IMR-90 (cell line): ENCODE measurements at regions not wholly inside any gene's neighbourhood (a gene's known extent, or its start where the extent isn't known, plus 50 kb on each side); places are given as distances from the start of the nearest gene placed in this dataset.
A peak's percentile ranks its signal among the peaks of the same experiment; 100 is the strongest.

Experiments
- ATAC-seq: fragments of 200-7000 bp; cut with Tn5 transposase; 2 replicates; pipeline ENCODE4 v1.9.1; 2020; ENCODE audit warnings: low read depth, mild to moderate bottlenecking, moderate library complexity
- BruUV-seq: library from RNA; stranded (reverse); fragments of 400-500 nt; replicated peaks from 2 replicates; lab custom pipeline; 2021; lab: Mats Ljungman, UMichigan
- CTCF ChIA-PET: fragments of 300-600 bp; formaldehyde crosslinking; extraction: SDS; loops from one replicate; lab custom pipeline; 2021; ENCODE audit warnings: antibody characterized with exemption; lab: Yijun Ruan, JAX
- POLR2A ChIA-PET: fragments of 300-600 bp; sonication (Branson Sonifier 250); formaldehyde crosslinking; loops from one replicate; lab custom pipeline; 2022; ENCODE audit warnings: antibody characterized with exemption; ENCODE audit not compliant: unreplicated experiment; lab: Charles Lee
- DNase-seq: peaks from one replicate; pipeline ENCODE4 v3.0.0; 2013
- H2AFZ ChIP-seq: replicated peaks from 2 replicates; pipeline ENCODE3; 2013; ENCODE audit warnings: low read length, mild to moderate bottlenecking; ENCODE audit not compliant: poor library complexity
- H2AK5ac ChIP-seq: 2 replicates; pipeline ENCODE4 v1.6.1; 2013; ENCODE audit warnings: low read depth, low read length, inconsistent platforms
- H2AK9ac ChIP-seq: replicated peaks from 2 replicates; pipeline ENCODE3; 2013; ENCODE audit warnings: mild to moderate bottlenecking, low read depth, low read length, moderate library complexity; ENCODE audit not compliant: poor library complexity
- H2BK120ac ChIP-seq: 2 replicates; pipeline ENCODE4 v1.6.1; 2013; ENCODE audit warnings: low read depth, low read length, inconsistent platforms
- H2BK15ac ChIP-seq: 3 replicates; pipeline ENCODE4 v1.6.1; 2013; ENCODE audit warnings: low read depth, low read length, inconsistent platforms
- H2BK20ac ChIP-seq: 2 replicates; pipeline ENCODE4 v1.6.1; 2013; ENCODE audit warnings: low read depth, mild to moderate bottlenecking, inconsistent platforms, low read length, moderate library complexity
- H2BK5ac ChIP-seq: 2 replicates; pipeline ENCODE4 v1.6.1; 2013; ENCODE audit warnings: mild to moderate bottlenecking, low read depth, low read length, inconsistent platforms; ENCODE audit not compliant: poor library complexity, severe bottlenecking
- H3K14ac ChIP-seq: replicated peaks from 2 replicates; pipeline ENCODE4 v1.6.1; 2013; ENCODE audit warnings: low read depth, low read length, inconsistent platforms
- H3K18ac ChIP-seq: 2 replicates; pipeline ENCODE4 v1.6.1; 2013; ENCODE audit warnings: low read depth, low read length, control low read depth
- H3K23ac ChIP-seq: 2 replicates; pipeline ENCODE4 v1.6.1; 2013; ENCODE audit warnings: low read depth, low read length, inconsistent platforms
- H3K27ac ChIP-seq: 2 replicates; pipeline ENCODE4 v1.5.1; 2013; ENCODE audit warnings: mild to moderate bottlenecking, control low read depth, low read length; ENCODE audit not compliant: insufficient read depth
- H3K27me3 ChIP-seq: 2 replicates; pipeline ENCODE4 v1.6.1; 2013; ENCODE audit warnings: low read length; ENCODE audit not compliant: control insufficient read depth, insufficient read depth
- H3K36me3 ChIP-seq: 2 replicates; pipeline ENCODE4 v1.6.1; 2013; ENCODE audit warnings: low read length, mixed read lengths; ENCODE audit not compliant: control insufficient read depth, insufficient read depth
- H3K4ac ChIP-seq: 2 replicates; pipeline ENCODE4 v1.6.1; 2013; ENCODE audit warnings: low read depth, low read length, inconsistent platforms
- H3K4me1 ChIP-seq: 2 replicates; pipeline ENCODE4 v1.6.1; 2013; ENCODE audit warnings: low read length, mixed read lengths; ENCODE audit not compliant: control insufficient read depth, insufficient read depth
- H3K4me2 ChIP-seq: 2 replicates; pipeline ENCODE4 v1.6.1; 2013; ENCODE audit warnings: low read depth, mild to moderate bottlenecking, control low read depth, low read length, moderate library complexity
- H3K4me3 ChIP-seq: 2 replicates; pipeline ENCODE4 v1.5.1; 2013; ENCODE audit warnings: low read depth, mild to moderate bottlenecking, control low read depth, low read length, moderate library complexity; ENCODE audit not compliant: insufficient read depth
- H3K56ac ChIP-seq: 2 replicates; pipeline ENCODE4 v1.6.1; 2013; ENCODE audit warnings: low read length, inconsistent platforms; ENCODE audit not compliant: insufficient read depth; ENCODE audit errors: extremely low read depth
- H3K79me1 ChIP-seq, 2 experiments: 2 replicates each; pipeline ENCODE4 v1.6.1; 2013; ENCODE audit warnings: low read length in 2 of 2, inconsistent platforms in 1 of 2, low read depth in 1 of 2
- H3K9ac ChIP-seq: 2 replicates; pipeline ENCODE4 v1.6.1; 2013; ENCODE audit warnings: low read depth, low read length, control low read depth
- H3K9me1 ChIP-seq: 2 replicates; pipeline ENCODE4 v1.6.1; 2013; ENCODE audit warnings: low read length, inconsistent platforms; ENCODE audit not compliant: insufficient read depth
- H3K9me3 ChIP-seq: 2 replicates; pipeline ENCODE4 v1.6.1; 2013; ENCODE audit warnings: low read length; ENCODE audit not compliant: control insufficient read depth, insufficient read depth
- H4K20me1 ChIP-seq: 2 replicates; pipeline ENCODE4 v1.6.1; 2013; ENCODE audit warnings: low read length, inconsistent platforms; ENCODE audit not compliant: insufficient read depth
- H4K5ac ChIP-seq: 2 replicates; pipeline ENCODE4 v1.6.1; 2013; ENCODE audit warnings: mild to moderate bottlenecking, low read depth, low read length, control low read depth
- H4K8ac ChIP-seq, 2 experiments: 2 replicates each; pipeline ENCODE4 v1.6.1; 2013; ENCODE audit warnings: low read depth in 2 of 2, low read length in 2 of 2, control low read depth in 1 of 2, inconsistent platforms in 1 of 2
- H4K91ac ChIP-seq: 2 replicates; pipeline ENCODE4 v1.6.1; 2013; ENCODE audit warnings: low read depth, low read length, inconsistent platforms; ENCODE audit not compliant: insufficient read depth
- BHLHE40 ChIP-seq: fragments of 150-350 bp; IDR thresholded peaks from 2 replicates; pipeline ENCODE4 v1.6.1; 2016; ENCODE audit warnings: mild to moderate bottlenecking, low read depth, low read length
- CEBPB ChIP-seq: IDR thresholded peaks from 2 replicates; pipeline ENCODE4 v1.6.1; 2012; ENCODE audit warnings: low read depth, low read length, improper control_type of control experiment
- CHD1 ChIP-seq: IDR thresholded peaks from 2 replicates; pipeline ENCODE4 v1.6.1; 2012; ENCODE audit warnings: low read depth, low read length, improper control_type of control experiment
- FOS ChIP-seq: fragments of 150-350 bp; IDR thresholded peaks from 2 replicates; pipeline ENCODE4 v1.6.1; 2016; ENCODE audit warnings: low read depth, low read length
- MAFK ChIP-seq: IDR thresholded peaks from 2 replicates; pipeline ENCODE4 v1.6.1; 2012; ENCODE audit warnings: low read depth, low read length, improper control_type of control experiment
- MAZ ChIP-seq: IDR thresholded peaks from 2 replicates; pipeline ENCODE4 v1.6.1; 2012; ENCODE audit warnings: low read depth, mild to moderate bottlenecking, low read length, improper control_type of control experiment, moderate library complexity, borderline replicate concordance
- MXI1 ChIP-seq: IDR thresholded peaks from 2 replicates; pipeline ENCODE4 v1.6.1; 2012; ENCODE audit warnings: low read depth, mild to moderate bottlenecking, low read length, moderate library complexity, borderline replicate concordance
- NFE2L2 ChIP-seq: fragments of 150-350 bp; IDR thresholded peaks from 2 replicates; pipeline ENCODE4 v1.6.1; 2016; ENCODE audit warnings: low read depth, mild to moderate bottlenecking, low read length
- POLR2A ChIP-seq: IDR thresholded peaks from 2 replicates; pipeline ENCODE4 v1.6.1; 2012; ENCODE audit warnings: mild to moderate bottlenecking, low read depth, low read length
- RAD21 ChIP-seq: IDR thresholded peaks from 2 replicates; pipeline ENCODE4 v1.6.1; 2012; ENCODE audit warnings: low read length, improper control_type of control experiment
- RCOR1 ChIP-seq: IDR thresholded peaks from 2 replicates; pipeline ENCODE4 v1.6.1; 2012; ENCODE audit warnings: mild to moderate bottlenecking, low read length, improper control_type of control experiment; ENCODE audit not compliant: insufficient replicate concordance
- RFX5 ChIP-seq: IDR thresholded peaks from 2 replicates; pipeline ENCODE4 v1.8.0; 2012; ENCODE audit warnings: low read depth, mild to moderate bottlenecking, low read length, moderate library complexity
- SMC3 ChIP-seq: fragments of 150-350 bp; IDR thresholded peaks from 2 replicates; pipeline ENCODE4 v1.6.1; 2016; ENCODE audit warnings: low read depth, mild to moderate bottlenecking, antibody characterized with exemption, low read length, moderate library complexity
- WGBS, 2 experiments: methylation state at CpG; one replicate each; pipeline versions ENCODE4 v1.1.5 to v1.1.7; 2013; ENCODE audit warnings: missing lambda C conversion rate in 2 of 2; ENCODE audit not compliant: insufficient read length in 1 of 2; ENCODE audit errors: extremely low coverage in 2 of 2; 5-methylcytosine and 5-hydroxymethylcytosine counted together
- dilution Hi-C: fragments of 300-500 bp; cut with HindIII; formaldehyde crosslinking; loops from one replicate; pipeline ENCODE4 v1.14.3; 2018; ENCODE audit warnings: low sequenced_read_pairs; ENCODE audit not compliant: unreplicated experiment
- in situ Hi-C: fragments of 300-500 bp; cut with MboI; formaldehyde crosslinking; loops from 3 replicates; pipeline ENCODE4 v1.14.3; 2019; ENCODE audit warnings: low sequenced_read_pairs, inconsistent platforms, mixed read lengths
- intact Hi-C: fragments of 100-400 bp; cut with micrococcal nuclease; formaldehyde crosslinking; loops from 2 replicates; pipeline ENCODE4 v1.10.0; 2022
- TF ChIP-seq, protein P1 (sequence below): fragments of 150-350 bp; IDR thresholded peaks from 2 replicates; pipeline ENCODE4 v1.6.1; 2017; ENCODE audit warnings: mild to moderate bottlenecking, antibody characterized with exemption, low read length, low read depth
- TF ChIP-seq, protein P2 (sequence below): conservative IDR thresholded peaks from 2 replicates; pipeline ENCODE4 v1.5.1; 2012; ENCODE audit warnings: mild to moderate bottlenecking, low read depth, low read length, improper control_type of control experiment
- TF ChIP-seq, protein P3 (sequence below): fragments of 150-350 bp; IDR thresholded peaks from 2 replicates; pipeline ENCODE4 v1.6.1; 2016; ENCODE audit warnings: low read depth, mild to moderate bottlenecking, low read length, moderate library complexity, borderline replicate concordance

DNA sequence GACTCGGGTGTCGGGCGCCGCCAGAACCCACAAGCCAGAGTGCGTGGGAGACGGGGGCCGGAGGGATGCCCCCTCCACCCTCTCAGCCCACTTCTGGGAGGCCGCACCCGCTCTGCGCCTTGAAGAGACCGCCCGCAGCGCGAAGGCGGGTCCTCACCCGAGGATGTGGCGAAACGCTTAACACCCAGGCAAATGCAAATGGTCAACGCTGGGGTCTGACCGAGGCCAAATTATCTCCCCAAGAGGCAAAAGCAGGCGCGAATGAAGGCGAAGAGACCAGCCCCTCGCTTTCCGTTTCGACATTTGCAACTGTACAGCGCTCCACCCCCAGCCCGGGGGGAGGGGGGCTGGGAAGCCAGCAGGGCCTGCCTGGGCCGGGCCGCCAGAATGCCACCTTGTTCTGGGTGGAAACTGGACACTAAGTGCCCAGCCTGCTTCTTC lies 137.7 kb upstream of the ZIC3 start:
- no TSS peak for BruUV-seq
- no peaks in the 10 kb centered on the region for H3K79me1 ChIP-seq
- H3K9me1 ChIP-seq, result no peaks in the 10 kb centered on the region
- no peak overlapping the region for H3K27ac ChIP-seq
- H3K9me3 ChIP-seq, result peaks cover 8% of the 10 kb centered on the region; the same call in 1 of the 2 replicates
- H2BK120ac ChIP-seq, result no peak overlapping the region
- peak overlapping the region; percentile 47 for H3K4me2 ChIP-seq
- H2AK5ac ChIP-seq, result no peak overlapping the region
- no peak for TF ChIP-seq MXI1
- TF ChIP-seq FOS, result no peak
- no peak for TF ChIP-seq SMC3
- no peak for TF ChIP-seq MAZ
- TF ChIP-seq RAD21, result no peak
- TF ChIP-seq, protein P1, sequence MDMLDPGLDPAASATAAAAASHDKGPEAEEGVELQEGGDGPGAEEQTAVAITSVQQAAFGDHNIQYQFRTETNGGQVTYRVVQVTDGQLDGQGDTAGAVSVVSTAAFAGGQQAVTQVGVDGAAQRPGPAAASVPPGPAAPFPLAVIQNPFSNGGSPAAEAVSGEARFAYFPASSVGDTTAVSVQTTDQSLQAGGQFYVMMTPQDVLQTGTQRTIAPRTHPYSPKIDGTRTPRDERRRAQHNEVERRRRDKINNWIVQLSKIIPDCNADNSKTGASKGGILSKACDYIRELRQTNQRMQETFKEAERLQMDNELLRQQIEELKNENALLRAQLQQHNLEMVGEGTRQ, result no peak
- TF ChIP-seq, protein P2, sequence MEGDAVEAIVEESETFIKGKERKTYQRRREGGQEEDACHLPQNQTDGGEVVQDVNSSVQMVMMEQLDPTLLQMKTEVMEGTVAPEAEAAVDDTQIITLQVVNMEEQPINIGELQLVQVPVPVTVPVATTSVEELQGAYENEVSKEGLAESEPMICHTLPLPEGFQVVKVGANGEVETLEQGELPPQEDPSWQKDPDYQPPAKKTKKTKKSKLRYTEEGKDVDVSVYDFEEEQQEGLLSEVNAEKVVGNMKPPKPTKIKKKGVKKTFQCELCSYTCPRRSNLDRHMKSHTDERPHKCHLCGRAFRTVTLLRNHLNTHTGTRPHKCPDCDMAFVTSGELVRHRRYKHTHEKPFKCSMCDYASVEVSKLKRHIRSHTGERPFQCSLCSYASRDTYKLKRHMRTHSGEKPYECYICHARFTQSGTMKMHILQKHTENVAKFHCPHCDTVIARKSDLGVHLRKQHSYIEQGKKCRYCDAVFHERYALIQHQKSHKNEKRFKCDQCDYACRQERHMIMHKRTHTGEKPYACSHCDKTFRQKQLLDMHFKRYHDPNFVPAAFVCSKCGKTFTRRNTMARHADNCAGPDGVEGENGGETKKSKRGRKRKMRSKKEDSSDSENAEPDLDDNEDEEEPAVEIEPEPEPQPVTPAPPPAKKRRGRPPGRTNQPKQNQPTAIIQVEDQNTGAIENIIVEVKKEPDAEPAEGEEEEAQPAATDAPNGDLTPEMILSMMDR, result no peak
- no peak for TF ChIP-seq RCOR1
- no peak for TF ChIP-seq POLR2A
- no peak for TF ChIP-seq CHD1
- no peak for TF ChIP-seq BHLHE40
- no peak for TF ChIP-seq RFX5
- no peak for TF ChIP-seq MAFK
- TF ChIP-seq, protein P3, sequence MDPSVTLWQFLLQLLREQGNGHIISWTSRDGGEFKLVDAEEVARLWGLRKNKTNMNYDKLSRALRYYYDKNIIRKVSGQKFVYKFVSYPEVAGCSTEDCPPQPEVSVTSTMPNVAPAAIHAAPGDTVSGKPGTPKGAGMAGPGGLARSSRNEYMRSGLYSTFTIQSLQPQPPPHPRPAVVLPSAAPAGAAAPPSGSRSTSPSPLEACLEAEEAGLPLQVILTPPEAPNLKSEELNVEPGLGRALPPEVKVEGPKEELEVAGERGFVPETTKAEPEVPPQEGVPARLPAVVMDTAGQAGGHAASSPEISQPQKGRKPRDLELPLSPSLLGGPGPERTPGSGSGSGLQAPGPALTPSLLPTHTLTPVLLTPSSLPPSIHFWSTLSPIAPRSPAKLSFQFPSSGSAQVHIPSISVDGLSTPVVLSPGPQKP, result no peak
- no peak for TF ChIP-seq NFE2L2
- TF ChIP-seq CEBPB, result no peak
- ATAC-seq (no peak; the same call in 1 of the 2 replicates), DNase-seq (no peak)
- H2BK15ac ChIP-seq, result no peak overlapping the region
- H2BK20ac ChIP-seq, result no peak overlapping the region
- 24% methylated on average over 14 of the region's 30 CpGs; no CpG with 5 or more reads in 1 of the 2 experiments for WGBS, 2 experiments
- in situ Hi-C loops (no loop called here), dilution Hi-C loops (no loop called here), intact Hi-C loops (no loop called here)
- H4K8ac ChIP-seq, result no peak overlapping the region
- H3K27me3 ChIP-seq, result peaks cover 17% of the 10 kb centered on the region
- H4K5ac ChIP-seq, result no peak overlapping the region
- H3K36me3 ChIP-seq, result no peaks in the 10 kb centered on the region
- H2BK5ac ChIP-seq, result no peak overlapping the region
- no peaks in the 10 kb centered on the region for H3K4me1 ChIP-seq
- H3K56ac ChIP-seq, result no peak overlapping the region
- POLR2A ChIA-PET, result no interaction called here
- no peak overlapping the region for H3K18ac ChIP-seq
- CTCF ChIA-PET, result no interaction called here
- peak overlapping the region; percentile 17; the same call in 1 of the 2 replicates for H3K4me3 ChIP-seq
- no peak overlapping the region for H3K4ac ChIP-seq
- H3K14ac ChIP-seq, result no peak overlapping the region
- H4K20me1 ChIP-seq, result no peaks in the 10 kb centered on the region
- H2AK9ac ChIP-seq, result no peak overlapping the region
- no peak overlapping the region for H4K91ac ChIP-seq
- no peak overlapping the region for H3K23ac ChIP-seq
- peak overlapping the region; percentile 56 for H2AFZ ChIP-seq
- H3K9ac ChIP-seq, result no peak overlapping the region
